GM04503 (cell line): ENCODE measurements at regions not wholly inside any gene's neighbourhood (a gene's known extent, or its start where the extent isn't known, plus 50 kb on each side); places are given as distances from the start of the nearest gene placed in this dataset.
"Not testable (repeated sequence)": the region's sequence is repeated elsewhere in the genome, so short reads cannot be mapped to it uniquely, and the experiment has no call there.

ENCODE experiments used
- DNase-seq: peaks from one replicate; pipeline ENCODE4 v3.0.0-alpha.2; 2012; ENCODE audit warnings: low read depth

DNA sequence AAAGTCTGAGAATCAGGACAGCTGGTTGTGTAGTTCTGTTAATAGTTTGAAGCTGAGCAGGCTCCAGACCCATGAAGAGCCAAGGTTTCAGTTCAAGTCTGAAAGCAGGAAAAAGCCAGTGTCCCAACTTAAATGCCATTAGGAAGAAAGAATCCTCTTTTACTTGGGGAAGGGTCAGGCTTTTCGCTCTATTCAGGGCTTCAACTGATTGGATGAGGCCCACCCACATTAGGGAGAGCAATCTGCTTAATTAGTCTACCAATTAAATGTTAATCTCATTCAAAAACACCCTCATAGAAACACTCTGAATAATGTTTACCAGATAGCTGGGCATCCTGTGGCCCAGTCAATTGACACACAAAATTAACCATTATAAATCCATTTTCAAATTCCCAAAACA lies 462.2 kb downstream of the EPM2A start:
- DNase-seq, result no peak

DNA sequence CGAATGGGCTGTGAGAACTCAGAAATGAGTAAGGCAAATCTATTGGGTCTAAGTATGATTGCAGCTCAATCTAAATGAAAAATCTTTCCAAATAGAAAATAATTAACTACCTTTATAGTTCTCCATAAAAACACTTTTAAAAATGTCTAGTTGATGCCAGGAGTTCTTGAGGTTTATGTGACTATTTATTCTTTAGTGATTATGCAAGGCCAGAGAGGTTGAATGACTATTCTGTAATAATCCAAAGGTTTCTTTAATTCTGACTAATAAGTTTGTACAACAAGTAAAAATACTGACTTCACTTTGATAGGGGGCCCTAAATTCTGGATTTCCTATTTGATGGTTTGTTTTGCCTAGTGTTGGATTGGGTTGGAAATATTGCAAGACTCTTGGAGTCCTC lies 461.2 kb downstream of the EPM2A start:
- no peak for DNase-seq

DNA sequence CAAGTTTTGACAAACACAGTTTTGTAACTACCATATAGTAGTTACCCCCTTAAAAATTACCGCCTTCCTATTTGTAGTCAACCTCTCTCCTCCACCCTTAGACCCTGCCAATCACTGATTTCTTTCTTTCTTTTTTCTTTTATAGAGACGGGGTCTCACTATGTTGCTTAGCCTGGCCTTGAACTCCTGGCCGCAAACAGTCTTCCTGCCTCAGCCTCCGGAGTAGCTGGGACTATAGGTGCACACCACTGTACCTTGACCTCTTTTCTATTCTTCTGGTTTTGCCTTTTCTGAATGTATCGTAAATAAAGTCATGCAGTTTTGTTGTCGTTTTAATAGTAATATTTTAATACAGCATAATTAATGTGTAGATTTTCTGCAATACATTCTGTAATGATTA lies 460.3 kb downstream of the EPM2A start:
- no peak for DNase-seq

DNA sequence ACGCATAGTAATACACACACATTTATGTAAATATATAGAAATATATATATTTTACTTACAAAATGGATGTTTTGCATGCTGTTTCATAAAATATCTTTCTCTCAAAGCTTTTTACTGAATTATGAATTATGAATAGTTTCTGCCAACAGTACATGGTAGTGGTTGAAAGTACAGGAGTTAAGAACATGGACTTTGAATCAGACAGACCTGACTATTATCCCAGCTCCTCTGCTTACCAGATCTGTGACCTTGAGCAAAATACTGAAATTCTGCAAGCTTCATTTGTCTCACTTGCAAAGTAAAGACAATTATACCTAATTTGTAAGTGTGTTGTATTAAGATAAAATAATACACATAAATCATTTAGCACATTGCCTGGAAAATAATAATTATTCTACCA lies 459.5 kb downstream of the EPM2A start:
- no peak for DNase-seq

DNA sequence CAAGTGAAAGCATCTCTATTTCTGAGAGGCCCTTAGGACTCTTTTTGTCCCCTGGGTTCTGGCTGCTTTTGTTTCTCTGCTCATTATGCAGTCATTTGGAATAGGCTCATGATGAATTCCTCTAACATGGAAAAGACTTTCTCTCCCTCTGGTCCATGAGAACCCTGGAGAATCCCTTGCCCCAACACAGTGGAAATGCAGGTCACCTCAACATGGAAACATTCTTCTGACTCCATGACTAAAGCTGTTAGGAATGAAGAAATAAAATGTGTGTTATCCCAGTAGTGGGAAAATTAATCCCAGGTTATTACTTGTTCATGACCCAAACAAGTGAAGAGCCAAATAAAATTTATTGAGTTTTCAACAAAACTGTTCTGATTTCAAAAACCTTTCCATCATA lies 458.6 kb downstream of the EPM2A start:
- peak; percentile 17 for DNase-seq

DNA sequence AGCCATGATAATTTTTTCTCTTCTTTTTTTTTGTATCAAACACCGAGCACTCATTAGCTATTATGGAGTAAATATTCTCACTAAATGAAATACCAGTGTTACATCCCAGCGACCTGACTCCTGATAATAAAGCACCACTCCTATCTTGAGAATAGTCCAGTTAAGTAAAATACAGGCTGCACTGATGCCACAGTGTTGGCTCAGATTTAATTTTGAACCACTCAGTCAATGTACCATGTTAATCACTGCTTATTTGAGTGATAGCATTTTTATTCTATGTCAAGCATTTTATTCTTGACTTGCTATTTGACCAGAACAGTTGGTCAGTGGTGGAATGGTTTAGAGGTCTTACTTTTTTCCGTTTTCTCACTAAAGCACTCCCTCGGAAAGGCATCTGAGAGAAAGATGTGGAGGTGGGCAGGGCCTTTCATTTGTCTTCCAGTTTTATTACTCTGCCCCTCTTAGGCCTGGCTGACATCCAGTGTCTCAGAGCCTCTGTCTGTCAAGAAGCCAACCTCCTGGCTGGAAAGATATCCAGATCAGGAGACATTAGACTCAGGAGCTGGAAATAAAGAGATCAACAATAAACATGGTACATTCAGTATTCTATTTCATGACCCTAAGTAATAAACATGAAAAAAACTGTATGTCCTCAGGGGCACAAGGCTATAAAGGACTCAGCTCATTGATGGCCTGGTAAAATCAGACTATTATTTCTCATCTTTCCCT lies 457.8 kb downstream of the EPM2A start:
- no peak for DNase-seq

DNA sequence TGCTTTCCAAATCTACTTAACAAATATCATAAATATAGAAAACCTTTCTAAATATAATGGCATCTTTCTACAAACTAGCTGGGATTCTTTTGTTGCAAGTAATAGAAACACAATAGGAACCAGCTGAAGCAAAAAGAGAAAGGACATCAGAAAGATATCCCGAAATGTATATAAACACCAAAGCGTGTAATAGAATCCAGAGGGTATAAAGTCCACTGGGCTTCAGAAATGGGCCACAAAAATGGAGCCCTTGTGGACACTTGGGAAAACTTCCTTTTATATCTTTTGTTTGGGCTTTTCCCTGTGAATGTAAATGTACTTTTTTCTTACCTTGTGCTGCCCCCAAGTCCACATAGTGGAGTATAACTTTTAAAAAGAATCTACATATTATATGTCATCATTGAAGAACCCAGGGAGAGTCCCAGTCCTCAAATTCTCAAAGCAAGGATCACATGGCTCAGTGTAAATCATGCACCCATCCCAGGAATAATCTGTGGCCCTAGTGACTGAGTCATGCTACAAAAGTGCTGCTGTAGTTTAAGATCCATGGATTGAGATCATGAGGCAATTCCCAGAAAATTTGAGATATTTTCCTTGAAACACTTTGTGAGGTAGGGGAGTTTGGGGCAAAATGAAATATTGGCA lies 457.0 kb downstream of the EPM2A start:
- peak; percentile 14 for DNase-seq

DNA sequence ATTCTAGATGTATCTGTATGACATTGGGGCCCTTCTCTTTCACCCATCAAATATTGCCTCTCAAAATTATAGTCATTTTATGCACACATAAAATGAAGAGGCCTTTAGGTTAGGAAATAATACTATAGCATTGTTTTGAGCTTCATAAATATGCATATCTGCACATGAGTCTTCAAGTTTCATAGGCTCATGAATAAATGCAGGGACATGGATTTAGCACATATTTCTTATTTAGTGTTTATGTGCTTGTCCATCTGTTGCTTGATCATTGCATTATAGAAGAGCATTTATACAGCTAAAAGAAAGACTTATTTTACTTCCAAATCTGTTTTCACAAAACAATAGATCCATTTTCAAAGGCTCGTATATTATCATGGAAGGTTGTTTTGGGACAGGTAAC lies 455.8 kb downstream of the EPM2A start:
- no peak for DNase-seq

DNA sequence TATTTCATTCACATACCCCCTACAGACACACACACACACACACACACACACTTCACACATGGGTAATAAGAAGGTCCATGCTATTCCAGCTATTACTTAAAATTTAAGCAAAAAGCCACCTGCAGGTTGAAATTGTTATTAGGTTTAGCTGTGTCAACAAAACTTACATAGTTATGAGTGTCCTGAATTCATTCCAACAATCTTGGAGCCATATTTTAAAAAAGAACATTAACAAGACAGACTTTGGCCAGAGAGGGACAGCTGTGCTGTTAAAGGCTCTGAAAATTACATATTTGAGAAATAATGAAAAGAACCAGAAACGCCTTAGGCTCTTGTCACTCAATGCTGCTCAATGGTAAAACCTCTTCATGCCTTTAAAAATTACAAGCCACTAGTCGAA lies 455.3 kb downstream of the EPM2A start:
- DNase-seq, result no peak

DNA sequence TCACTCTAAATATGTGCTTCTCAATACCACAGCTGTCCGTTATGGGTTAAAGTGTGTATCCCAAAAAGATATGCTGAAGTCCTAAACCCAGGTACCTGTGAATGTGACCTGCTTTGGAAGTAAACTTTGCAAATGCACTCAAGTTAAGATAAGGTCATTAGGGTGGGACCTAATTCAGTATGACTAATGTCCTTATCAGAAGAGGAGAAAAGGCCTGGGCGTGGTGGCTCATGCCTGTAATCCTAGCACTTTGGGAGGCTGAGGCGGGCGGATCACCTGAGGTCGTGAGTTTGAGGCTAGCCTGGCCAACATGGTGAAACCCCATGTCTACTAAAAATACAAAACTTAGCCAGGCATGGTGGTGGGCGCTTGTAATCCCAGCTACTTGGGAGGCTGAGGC lies 452.1 kb downstream of the EPM2A start:
- DNase-seq, result not testable (repeated sequence)

DNA sequence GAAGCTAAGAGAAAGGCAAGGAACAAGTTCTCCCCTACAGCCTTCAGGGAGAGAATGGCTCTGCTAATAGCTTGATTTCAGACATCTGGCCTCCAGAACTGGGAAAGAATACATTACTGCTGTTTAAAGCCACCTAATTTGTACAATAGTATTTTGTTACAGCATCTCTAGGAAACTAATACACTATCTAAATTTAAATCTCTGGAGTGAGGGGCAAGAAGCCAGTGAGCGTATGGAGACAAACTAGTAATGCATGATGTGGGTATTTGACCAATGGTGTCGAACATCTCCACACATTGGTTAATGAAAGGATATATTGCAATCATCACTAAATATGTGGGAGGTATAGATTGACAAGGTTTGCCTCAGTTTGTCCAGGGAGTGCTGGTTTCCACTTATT lies 451.5 kb downstream of the EPM2A start:
- no peak for DNase-seq

DNA sequence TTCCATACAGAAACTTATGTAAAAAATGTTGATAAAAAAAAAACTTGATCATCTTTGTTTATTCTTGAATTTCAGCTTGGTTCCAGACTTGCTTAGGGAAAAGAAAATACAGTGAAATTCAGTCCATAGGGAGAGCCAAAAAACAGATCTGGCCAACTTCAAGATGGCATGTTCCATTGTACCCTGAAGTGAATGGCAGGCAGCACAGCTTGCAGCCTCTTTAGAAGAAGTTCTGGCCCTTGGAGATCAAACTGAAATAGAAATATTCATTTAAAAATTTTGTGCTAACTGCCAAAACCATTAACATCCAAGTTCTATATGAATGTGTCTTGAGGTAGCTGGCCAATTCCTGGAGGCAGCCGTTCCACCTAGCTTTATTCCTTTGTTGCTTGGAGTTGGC lies 448.4 kb downstream of the EPM2A start:
- no peak for DNase-seq

DNA sequence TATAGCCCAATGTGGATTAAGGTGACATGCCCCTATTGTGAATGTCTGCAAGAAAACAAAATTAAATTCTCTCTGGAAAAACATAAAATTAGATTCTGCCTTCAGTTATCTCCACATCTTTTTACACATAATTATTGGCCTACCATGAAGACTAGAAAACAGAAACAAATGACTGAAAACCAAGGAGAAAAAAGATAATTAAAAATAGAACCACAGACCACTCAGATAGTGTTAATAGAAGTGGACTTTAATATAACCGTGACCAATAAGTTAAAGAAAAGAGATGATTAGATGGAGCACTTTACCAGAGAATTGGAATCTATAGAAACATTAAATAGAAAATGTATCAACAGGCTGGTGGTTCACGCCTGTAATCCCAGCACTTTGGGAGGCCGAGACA lies 445.7 kb downstream of the EPM2A start:
- DNase-seq, result no peak

DNA sequence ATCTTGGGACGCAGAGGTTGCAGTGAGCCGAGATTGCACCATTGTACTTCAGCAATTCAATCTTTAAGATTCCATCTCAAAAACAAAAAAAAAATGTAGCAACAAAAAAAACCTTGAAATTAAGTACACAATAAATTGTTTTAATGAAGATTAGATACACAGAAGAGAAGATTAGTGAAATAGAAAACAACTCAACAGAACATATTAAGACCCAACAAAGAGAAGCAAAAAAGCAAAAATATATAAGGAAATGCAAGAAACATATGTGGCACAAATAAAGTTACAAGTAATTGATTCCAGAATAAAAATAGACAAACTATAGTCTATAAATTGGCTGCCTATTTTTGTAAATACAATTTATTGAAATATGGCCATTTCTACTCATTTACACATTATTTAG lies 445.2 kb downstream of the EPM2A start:
- no peak for DNase-seq

DNA sequence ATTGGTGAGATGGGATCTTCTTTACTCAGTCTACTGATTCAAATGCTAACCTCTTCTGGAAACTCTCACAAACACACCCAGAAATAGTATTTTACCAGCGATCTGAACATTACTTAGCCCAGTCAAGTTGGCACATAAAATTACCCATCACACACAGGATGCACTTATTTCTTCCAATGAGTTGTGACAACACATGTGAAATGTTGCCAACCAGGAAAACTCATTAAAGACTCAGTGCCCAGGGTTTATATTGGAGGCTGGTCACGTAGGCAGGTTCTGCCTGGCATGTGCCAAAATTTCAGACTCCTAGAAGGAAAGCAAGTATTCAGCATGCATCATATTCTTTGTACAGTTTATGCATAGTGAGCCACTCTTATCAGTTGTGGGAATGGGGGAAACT lies 443.3 kb downstream of the EPM2A start:
- DNase-seq, result no peak

DNA sequence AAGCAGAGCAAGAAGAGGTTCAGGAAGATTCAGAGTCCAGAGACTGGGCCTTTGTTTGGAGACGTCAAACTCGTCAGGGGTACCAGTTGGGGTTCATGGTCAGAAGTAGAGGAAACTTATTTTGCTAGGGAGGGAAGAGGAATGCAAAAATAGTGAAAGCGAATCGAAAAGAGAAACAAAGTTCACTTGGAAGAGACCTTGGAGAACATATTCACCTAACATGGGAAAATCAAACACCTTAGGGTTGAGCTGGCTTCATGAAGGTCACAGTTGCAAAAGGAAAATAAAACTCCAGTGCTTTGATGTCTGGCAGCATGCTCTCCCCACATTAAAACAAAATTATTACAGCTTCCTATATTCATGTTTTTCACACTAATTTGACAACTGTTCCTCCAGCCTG lies 440.4 kb downstream of the EPM2A start:
- DNase-seq, result no peak

DNA sequence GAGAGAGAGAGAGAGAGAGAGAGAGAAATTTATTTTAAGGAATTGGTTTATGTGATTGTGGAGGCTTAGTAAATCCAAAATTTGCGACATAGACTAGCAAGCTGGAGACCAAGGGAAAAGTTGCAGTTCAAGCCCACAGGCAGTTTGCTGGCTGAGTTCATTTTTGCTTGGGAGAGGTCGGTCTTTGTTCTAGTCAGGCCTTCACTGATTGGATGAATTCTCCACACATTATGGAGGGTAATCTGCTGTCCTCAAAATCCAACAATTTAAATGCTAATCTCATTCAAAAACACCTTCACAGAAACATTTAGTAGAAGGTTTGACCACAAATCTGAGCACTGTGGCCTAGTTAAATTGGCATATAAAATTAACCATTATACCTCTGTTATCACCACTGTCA lies 439.6 kb downstream of the EPM2A start:
- no peak for DNase-seq

DNA sequence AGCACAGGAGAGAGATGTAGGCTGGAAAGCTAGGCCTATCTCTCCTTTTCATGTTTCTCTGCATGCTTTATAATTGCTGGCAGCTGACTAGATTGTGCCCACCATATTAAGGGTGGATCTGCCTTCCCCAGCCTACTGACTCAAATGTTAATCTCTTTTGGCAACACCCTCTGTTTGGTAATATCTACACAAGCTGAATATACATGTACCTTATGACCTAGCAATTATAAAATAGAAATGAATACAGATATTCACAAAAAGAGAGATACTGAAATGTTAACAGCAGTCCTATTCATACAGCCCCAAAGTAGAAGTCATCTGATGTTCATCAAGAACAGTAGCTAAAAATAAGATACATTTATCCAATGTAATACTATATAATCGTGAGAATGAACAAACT lies 429.6 kb downstream of the EPM2A start:
- DNase-seq, result no peak

DNA sequence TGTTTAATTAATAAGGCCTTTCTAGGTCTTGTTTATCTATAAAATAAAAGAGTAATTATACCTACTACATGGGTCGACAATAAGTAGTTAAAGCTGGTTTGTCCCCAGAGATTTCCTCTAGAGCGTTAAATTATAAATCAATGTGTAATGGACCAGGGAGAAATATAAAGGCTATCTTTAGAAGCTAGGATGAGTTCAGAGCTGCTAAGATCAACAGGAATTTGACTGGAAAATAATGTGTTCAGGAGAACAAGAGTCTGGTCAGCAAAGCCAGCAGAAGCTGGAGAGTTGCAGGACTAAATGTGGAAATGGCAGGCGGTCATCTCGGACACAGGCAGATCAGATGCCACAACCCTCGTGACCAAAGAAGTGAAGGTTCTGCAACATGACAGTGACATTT lies 428.8 kb downstream of the EPM2A start:
- DNase-seq, result no peak

DNA sequence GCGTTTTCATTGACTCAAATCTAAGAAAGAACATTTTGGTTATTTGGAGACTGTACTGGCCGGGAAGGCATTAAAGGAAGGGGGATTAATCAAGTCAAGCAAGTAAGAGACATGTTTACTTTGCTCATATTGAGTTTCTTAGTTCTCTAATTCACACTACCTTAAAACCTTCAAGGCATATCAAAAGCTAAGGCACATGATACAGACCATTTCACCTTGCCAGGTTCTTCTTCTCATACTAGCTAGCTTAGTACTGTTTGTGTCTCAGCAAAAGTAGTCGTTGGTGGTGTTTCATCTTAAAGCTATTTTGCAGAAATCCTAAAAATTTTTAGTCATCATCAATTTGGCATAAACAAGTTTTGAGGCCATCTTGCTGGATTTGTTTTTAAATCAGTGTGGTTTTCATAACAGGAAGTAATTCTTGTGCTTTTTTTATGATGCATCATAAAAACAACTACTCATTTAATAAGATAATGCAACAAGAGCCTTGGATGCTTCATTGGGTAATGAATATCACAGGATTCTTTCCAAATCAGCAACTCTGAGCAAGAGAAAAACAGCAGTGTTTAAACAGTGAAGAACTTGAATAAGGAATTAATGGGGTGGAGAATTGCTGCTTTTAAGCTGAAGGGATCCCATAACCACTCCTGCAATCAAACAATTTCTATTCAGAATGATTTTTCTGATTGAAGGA lies 425.3 kb downstream of the EPM2A start:
- peak; percentile 90 for DNase-seq

DNA sequence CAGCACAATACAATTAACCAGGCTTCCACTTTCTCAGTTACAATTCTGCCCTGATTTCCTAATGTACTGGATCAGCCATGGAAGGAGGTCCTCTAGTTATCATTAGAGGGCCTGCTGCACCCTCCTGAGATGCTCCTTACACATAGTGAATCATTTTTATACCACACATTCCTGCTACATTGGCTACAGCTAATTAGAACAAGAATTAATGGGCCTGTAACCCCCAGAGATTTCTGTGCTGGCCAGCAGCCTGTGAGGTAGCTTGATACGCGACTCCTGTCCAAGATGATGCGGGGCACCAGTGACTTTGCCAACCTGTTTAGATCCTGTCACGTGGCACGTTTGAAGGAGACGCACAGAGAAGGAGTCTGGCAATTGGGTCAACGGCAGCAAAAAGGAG lies 422.8 kb downstream of the EPM2A start:
- no peak for DNase-seq

DNA sequence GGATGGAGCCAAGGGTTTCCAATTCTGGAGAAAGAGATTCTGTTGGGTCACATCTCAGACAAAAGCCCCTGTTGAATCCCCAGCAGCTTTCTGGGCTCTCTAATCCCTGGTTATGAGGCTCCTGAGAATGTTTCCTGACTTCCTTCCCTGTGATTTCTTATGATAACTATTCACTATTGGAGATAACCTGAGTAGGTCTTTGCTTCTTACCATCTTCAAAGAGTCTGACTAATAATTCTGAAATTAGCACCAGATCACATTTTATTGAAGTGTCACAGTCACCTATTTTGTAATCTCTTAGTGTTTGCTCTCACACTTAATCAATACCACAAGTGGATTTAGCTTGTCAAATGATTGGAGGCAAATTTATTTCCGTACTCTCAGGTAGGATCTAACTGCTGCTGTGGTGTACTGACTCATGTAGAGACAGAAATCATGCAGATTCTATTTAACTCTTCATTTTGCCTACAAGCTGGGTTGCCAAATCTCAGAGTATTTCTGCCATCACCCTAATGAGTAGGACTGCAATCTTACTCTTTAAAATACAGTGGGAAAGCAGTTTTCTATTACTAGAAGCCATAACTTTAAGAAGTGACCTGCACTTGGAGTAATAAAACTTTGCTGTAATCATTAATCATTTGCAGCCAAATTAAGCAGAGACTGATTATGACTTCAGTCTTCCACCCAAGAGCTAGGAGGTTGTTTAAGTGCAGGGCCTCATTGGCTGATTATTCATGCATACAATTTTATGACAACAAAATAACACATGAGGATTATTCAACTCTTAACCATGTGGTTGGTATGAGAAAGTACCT lies 422.1 kb downstream of the EPM2A start:
- no peak for DNase-seq
